GM23338 (cell line): ENCODE measurements at regions not wholly inside any gene's neighbourhood (a gene's known extent, or its start where the extent isn't known, plus 50 kb on each side); places are given as distances from the start of the nearest gene placed in this dataset.
A peak's percentile ranks its signal among the peaks of the same experiment; 100 is the strongest.

Experiments
- ATAC-seq: fragments of 200-7000 bp; cut with Tn5 transposase; 3 replicates; pipeline ENCODE4 v1.9.1; 2020
- DNase-seq: peaks from one replicate; pipeline ENCODE4 v3.0.0-alpha.2; 2015; ENCODE audit warnings: low spot score
- H2AFZ ChIP-seq: fragments of 200-600 bp; sonication (generic); 2 replicates; pipeline ENCODE4 v1.8.0; 2016; ENCODE audit warnings: antibody characterized with exemption, mild to moderate bottlenecking, moderate library complexity
- H3F3A ChIP-seq: fragments of 200-600 bp; sonication (generic); replicated peaks from 2 replicates; pipeline ENCODE4 v1.8.0; 2017; ENCODE audit warnings: antibody characterized with exemption, mixed run types, low read depth
- H3K27ac ChIP-seq: fragments of 200-600 bp; sonication (generic); 2 replicates; pipeline ENCODE4 v1.6.1; 2016; ENCODE audit warnings: low read depth
- H3K27me3 ChIP-seq: fragments of 200-600 bp; sonication (generic); 2 replicates; pipeline ENCODE4 v1.8.0; 2016; ENCODE audit warnings: mild to moderate bottlenecking, mixed run types, moderate library complexity; ENCODE audit not compliant: insufficient read depth
- H3K36me3 ChIP-seq: fragments of 200-600 bp; sonication (generic); 2 replicates; pipeline ENCODE4 v1.8.0; 2016; ENCODE audit warnings: mild to moderate bottlenecking; ENCODE audit not compliant: insufficient read depth
- H3K4me1 ChIP-seq: fragments of 200-600 bp; sonication (generic); 2 replicates; pipeline ENCODE4 v1.8.0; 2016; ENCODE audit warnings: mild to moderate bottlenecking, moderate library complexity; ENCODE audit not compliant: insufficient read depth
- H3K4me2 ChIP-seq: fragments of 200-600 bp; sonication (generic); 2 replicates; pipeline ENCODE4 v1.7.1; 2017; ENCODE audit warnings: mixed run types
- H3K4me3 ChIP-seq: fragments of 200-600 bp; sonication (generic); 2 replicates; pipeline ENCODE4 v1.6.1; 2016; ENCODE audit warnings: mixed run types
- H3K79me2 ChIP-seq: fragments of 200-600 bp; sonication (generic); replicated peaks from 2 replicates; pipeline ENCODE4 v1.8.0; 2017; ENCODE audit warnings: mild to moderate bottlenecking; ENCODE audit not compliant: insufficient read depth
- H3K9me2 ChIP-seq: fragments of 200-600 bp; sonication (generic); 2 replicates; pipeline ENCODE4 v1.8.0; 2017; ENCODE audit not compliant: insufficient read depth
- H4K20me1 ChIP-seq: fragments of 200-600 bp; sonication (generic); replicated peaks from 2 replicates; pipeline ENCODE4 v1.8.0; 2017; ENCODE audit warnings: mild to moderate bottlenecking; ENCODE audit not compliant: insufficient read depth
- H3K27ac Mint-ChIP-seq: 2 replicates; pipeline ENCODE4 v1.8.0; 2020; ENCODE audit warnings: inconsistent platforms, mild to moderate bottlenecking, moderate library complexity, mixed read lengths
- H3K27me3 Mint-ChIP-seq: 3 replicates; pipeline ENCODE4 v1.8.0; 2022; ENCODE audit warnings: low read depth, mild to moderate bottlenecking, moderate library complexity, mixed read lengths, inconsistent platforms; ENCODE audit not compliant: insufficient read depth, poor library complexity
- H3K36me3 Mint-ChIP-seq: 3 replicates; pipeline ENCODE4 v1.8.0; 2021; ENCODE audit warnings: low read depth, mild to moderate bottlenecking, inconsistent platforms, moderate library complexity, mixed read lengths
- H3K4me1 Mint-ChIP-seq: 3 replicates; pipeline ENCODE4 v1.8.0; 2020; ENCODE audit warnings: mild to moderate bottlenecking, inconsistent platforms, mixed read lengths
- H3K4me3 Mint-ChIP-seq: 3 replicates; pipeline ENCODE4 v1.8.0; 2021; ENCODE audit warnings: moderate library complexity, mild to moderate bottlenecking, inconsistent platforms, mixed read lengths
- H3K9me3 Mint-ChIP-seq: 3 replicates; pipeline ENCODE4 v1.8.0; 2020; ENCODE audit warnings: moderate library complexity, mild to moderate bottlenecking, inconsistent platforms, mixed read lengths
- CREB1 ChIP-seq: fragments of 250-450 bp; sonication (Bioruptor Pico); IDR thresholded peaks from 2 replicates; pipeline ENCODE4 v1.5.0; 2020; ENCODE audit warnings: low read depth, mild to moderate bottlenecking, moderate library complexity
- EZH2 ChIP-seq: fragments of 200-600 bp; sonication (generic); IDR thresholded peaks from one replicate; pipeline ENCODE4 v1.8.0; 2017; ENCODE audit warnings: antibody characterized with exemption, mild to moderate bottlenecking, low read depth; ENCODE audit not compliant: unreplicated experiment
- JUNB ChIP-seq: IDR thresholded peaks from one replicate; pipeline ENCODE4 v1.6.1; 2016; ENCODE audit warnings: antibody characterized with exemption; ENCODE audit not compliant: unreplicated experiment
- NANOG ChIP-seq: IDR thresholded peaks from 2 replicates; pipeline ENCODE4 v1.6.1; 2016; ENCODE audit warnings: antibody characterized with exemption, borderline replicate concordance
- POLR2AphosphoS5 ChIP-seq: IDR thresholded peaks from 2 replicates; pipeline ENCODE4 v1.6.1; 2016; ENCODE audit warnings: antibody characterized with exemption, low read depth
- REST ChIP-seq: IDR thresholded peaks from one replicate; pipeline ENCODE4 v1.6.1; 2018; ENCODE audit warnings: antibody characterized with exemption; ENCODE audit not compliant: unreplicated experiment
- STAT1 ChIP-seq: IDR thresholded peaks from one replicate; pipeline ENCODE4 v1.6.1; 2016; ENCODE audit warnings: antibody characterized with exemption; ENCODE audit not compliant: unreplicated experiment
- ZNF114 ChIP-seq: fragments of 250-450 bp; sonication (Bioruptor Pico); IDR thresholded peaks from 2 replicates; pipeline ENCODE4 v1.5.0; 2020; ENCODE audit warnings: mild to moderate bottlenecking, moderate library complexity
- TF ChIP-seq, protein P1 (sequence below): IDR thresholded peaks from 2 replicates; pipeline ENCODE4 v1.6.1; 2016; ENCODE audit warnings: antibody characterized with exemption
- TF ChIP-seq, protein P2 (sequence below): fragments of 250-450 bp; sonication (Bioruptor Pico); IDR thresholded peaks from 2 replicates; pipeline ENCODE4 v1.5.0; 2020; ENCODE audit warnings: mild to moderate bottlenecking, moderate library complexity

- Histone ChIP-seq H3K27ac (no peak overlapping the region), H2AFZ (no peak overlapping the region), H3K4me2 (no peak overlapping the region), H3K4me3 (no peak overlapping the region), H4K20me1 (peaks cover 5% of the 10 kb centered on the region; the same call in 1 of the 2 replicates), H3K79me2 (no peaks in the 10 kb centered on the region), H3K27me3 (no peaks in the 10 kb centered on the region), H3K36me3 (no peaks in the 10 kb centered on the region), H3K9me2 (no peaks in the 10 kb centered on the region), H3K4me1 (peaks cover 18% of the 10 kb centered on the region), H3F3A (no peaks in the 10 kb centered on the region)
- ATAC-seq: peak; percentile 53
- peaks cover 8% of the 10 kb centered on the region; the same call in 1 of the 3 replicates for H3K36me3 Mint-ChIP-seq
- H3K4me1 Mint-ChIP-seq: peaks cover 20% of the 10 kb centered on the region
- peaks cover 2% of the 10 kb centered on the region for H3K27me3 Mint-ChIP-seq
- peak; percentile 10 for DNase-seq
- TF ChIP-seq POLR2AphosphoS5 (no peak), STAT1 (no peak), REST (no peak), JUNB (no peak), EZH2 (no peak), NANOG (no peak), ZNF114 (CRISPR knock-in tag) (no peak), CREB1 (CRISPR knock-in tag) (no peak)
- TF ChIP-seq, protein P1, sequence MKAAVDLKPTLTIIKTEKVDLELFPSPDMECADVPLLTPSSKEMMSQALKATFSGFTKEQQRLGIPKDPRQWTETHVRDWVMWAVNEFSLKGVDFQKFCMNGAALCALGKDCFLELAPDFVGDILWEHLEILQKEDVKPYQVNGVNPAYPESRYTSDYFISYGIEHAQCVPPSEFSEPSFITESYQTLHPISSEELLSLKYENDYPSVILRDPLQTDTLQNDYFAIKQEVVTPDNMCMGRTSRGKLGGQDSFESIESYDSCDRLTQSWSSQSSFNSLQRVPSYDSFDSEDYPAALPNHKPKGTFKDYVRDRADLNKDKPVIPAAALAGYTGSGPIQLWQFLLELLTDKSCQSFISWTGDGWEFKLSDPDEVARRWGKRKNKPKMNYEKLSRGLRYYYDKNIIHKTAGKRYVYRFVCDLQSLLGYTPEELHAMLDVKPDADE: no peak
- TF ChIP-seq, protein P2, sequence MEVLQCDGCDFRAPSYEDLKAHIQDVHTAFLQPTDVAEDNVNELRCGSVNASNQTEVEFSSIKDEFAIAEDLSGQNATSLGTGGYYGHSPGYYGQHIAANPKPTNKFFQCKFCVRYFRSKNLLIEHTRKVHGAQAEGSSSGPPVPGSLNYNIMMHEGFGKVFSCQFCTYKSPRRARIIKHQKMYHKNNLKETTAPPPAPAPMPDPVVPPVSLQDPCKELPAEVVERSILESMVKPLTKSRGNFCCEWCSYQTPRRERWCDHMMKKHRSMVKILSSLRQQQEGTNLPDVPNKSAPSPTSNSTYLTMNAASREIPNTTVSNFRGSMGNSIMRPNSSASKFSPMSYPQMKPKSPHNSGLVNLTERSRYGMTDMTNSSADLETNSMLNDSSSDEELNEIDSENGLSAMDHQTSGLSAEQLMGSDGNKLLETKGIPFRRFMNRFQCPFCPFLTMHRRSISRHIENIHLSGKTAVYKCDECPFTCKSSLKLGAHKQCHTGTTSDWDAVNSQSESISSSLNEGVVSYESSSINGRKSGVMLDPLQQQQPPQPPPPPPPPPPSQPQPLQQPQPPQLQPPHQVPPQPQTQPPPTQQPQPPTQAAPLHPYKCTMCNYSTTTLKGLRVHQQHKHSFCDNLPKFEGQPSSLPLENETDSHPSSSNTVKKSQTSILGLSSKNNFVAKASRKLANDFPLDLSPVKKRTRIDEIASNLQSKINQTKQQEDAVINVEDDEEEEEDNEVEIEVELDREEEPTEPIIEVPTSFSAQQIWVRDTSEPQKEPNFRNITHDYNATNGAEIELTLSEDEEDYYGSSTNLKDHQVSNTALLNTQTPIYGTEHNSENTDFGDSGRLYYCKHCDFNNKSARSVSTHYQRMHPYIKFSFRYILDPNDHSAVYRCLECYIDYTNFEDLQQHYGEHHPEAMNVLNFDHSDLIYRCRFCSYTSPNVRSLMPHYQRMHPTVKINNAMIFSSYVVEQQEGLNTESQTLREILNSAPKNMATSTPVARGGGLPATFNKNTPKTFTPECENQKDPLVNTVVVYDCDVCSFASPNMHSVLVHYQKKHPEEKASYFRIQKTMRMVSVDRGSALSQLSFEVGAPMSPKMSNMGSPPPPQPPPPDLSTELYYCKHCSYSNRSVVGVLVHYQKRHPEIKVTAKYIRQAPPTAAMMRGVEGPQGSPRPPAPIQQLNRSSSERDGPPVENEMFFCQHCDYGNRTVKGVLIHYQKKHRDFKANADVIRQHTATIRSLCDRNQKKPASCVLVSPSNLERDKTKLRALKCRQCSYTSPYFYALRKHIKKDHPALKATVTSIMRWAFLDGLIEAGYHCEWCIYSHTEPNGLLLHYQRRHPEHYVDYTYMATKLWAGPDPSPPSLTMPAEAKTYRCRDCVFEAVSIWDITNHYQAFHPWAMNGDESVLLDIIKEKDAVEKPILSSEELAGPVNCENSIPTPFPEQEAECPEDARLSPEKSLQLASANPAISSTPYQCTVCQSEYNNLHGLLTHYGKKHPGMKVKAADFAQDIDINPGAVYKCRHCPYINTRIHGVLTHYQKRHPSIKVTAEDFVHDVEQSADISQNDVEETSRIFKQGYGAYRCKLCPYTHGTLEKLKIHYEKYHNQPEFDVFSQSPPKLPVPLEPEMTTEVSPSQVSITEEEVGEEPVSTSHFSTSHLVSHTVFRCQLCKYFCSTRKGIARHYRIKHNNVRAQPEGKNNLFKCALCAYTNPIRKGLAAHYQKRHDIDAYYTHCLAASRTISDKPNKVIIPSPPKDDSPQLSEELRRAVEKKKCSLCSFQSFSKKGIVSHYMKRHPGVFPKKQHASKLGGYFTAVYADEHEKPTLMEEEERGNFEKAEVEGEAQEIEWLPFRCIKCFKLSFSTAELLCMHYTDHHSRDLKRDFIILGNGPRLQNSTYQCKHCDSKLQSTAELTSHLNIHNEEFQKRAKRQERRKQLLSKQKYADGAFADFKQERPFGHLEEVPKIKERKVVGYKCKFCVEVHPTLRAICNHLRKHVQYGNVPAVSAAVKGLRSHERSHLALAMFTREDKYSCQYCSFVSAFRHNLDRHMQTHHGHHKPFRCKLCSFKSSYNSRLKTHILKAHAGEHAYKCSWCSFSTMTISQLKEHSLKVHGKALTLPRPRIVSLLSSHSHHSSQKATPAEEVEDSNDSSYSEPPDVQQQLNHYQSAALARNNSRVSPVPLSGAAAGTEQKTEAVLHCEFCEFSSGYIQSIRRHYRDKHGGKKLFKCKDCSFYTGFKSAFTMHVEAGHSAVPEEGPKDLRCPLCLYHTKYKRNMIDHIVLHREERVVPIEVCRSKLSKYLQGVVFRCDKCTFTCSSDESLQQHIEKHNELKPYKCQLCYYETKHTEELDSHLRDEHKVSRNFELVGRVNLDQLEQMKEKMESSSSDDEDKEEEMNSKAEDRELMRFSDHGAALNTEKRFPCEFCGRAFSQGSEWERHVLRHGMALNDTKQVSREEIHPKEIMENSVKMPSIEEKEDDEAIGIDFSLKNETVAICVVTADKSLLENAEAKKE (CRISPR knock-in tag): no peak
- H3K9me3 Mint-ChIP-seq: peaks cover 4% of the 10 kb centered on the region; the same call in 1 of the 3 replicates
- no peak overlapping the region for H3K27ac Mint-ChIP-seq
- no peak overlapping the region for H3K4me3 Mint-ChIP-seq
Observed at GRCh38 chr15:97350813-97351212, 609.7 kb upstream of the ARRDC4 start.
